ENCODE measurements at regions not wholly inside any gene's neighbourhood (a gene's known extent, or its start where the extent isn't known, plus 50 kb on each side); places are given as distances from the start of the nearest gene placed in this dataset.
"Not testable (repeated sequence)": the region's sequence is repeated elsewhere in the genome, so short reads cannot be mapped to it uniquely, and the experiment has no call there.

- H3K4me3 Mint-ChIP-seq; DNase-seq; H3K36me3 Mint-ChIP-seq; H3K36me3 ChIP-seq (ENCODE audit: control insufficient read depth in 2 of 3, insufficient read depth in 3 of 3, low read length in 3 of 3); H3K9me3 Mint-ChIP-seq; H3K27me3 Mint-ChIP-seq; H3K4me1 Mint-ChIP-seq; H3K27ac Mint-ChIP-seq; H3K4me3 ChIP-seq (ENCODE audit: low read length); H3K4me1 ChIP-seq (ENCODE audit: control insufficient read depth in 2 of 2, insufficient read depth in 2 of 2, low read length in 2 of 2); H3K27ac ChIP-seq (ENCODE audit: low read depth, low read length); ATAC-seq; H3K27me3 ChIP-seq (ENCODE audit: control insufficient read depth in 2 of 2, insufficient read depth in 2 of 2, low read length in 2 of 2); POLR2A ChIA-PET; intact Hi-C loops (cut with micrococcal nuclease); CTCF ChIA-PET; H3K9me3 ChIP-seq (ENCODE audit: control insufficient read depth in 2 of 3, low read length in 3 of 3): not testable (repeated sequence)
Measured at GRCh38 chr3:22445336-22445735, 694.3 kb upstream of the ZNF385D start.

- ATAC-seq = no peak
- CTCF ChIA-PET = no interaction called here
Measured at GRCh38 chr3:22450786-22451400, 699.9 kb upstream of the ZNF385D start.

GRCh38 chr3:22451501-22451900 is 700.5 kb upstream of the ZNF385D start:
- no peaks in the 10 kb centered on the region for H3K9me3 ChIP-seq (ENCODE audit: control insufficient read depth in 2 of 3, low read length in 3 of 3)
- DNase-seq (no peak), ATAC-seq (no peak)
- H3K4me1 ChIP-seq (ENCODE audit: control insufficient read depth in 2 of 2, insufficient read depth in 2 of 2, low read length in 2 of 2) = no peaks in the 10 kb centered on the region
- no peaks in the 10 kb centered on the region for H3K27me3 ChIP-seq (ENCODE audit: control insufficient read depth in 2 of 2, insufficient read depth in 2 of 2, low read length in 2 of 2)
- Mint-ChIP-seq H3K4me1 (no peaks in the 10 kb centered on the region), H3K36me3 (no peaks in the 10 kb centered on the region), H3K27me3 (no peaks in the 10 kb centered on the region), H3K9me3 (peaks cover 0 to 6% (median 1%) of the 10 kb centered on the region in 11 donors), H3K27ac (no peak overlapping the region), H3K4me3 (no peak overlapping the region)
- CTCF ChIA-PET = no interaction called here
- no peaks in the 10 kb centered on the region for H3K36me3 ChIP-seq (ENCODE audit: control insufficient read depth in 2 of 3, insufficient read depth in 3 of 3, low read length in 3 of 3)
- intact Hi-C loops (cut with micrococcal nuclease) = no loop called here
- H3K27ac ChIP-seq (ENCODE audit: low read depth, low read length) = no peak overlapping the region
- no peak overlapping the region for H3K4me3 ChIP-seq (ENCODE audit: low read length)
- POLR2A ChIA-PET = no interaction called here

More at GRCh38 chr3:22450786-22451400, 699.9 kb upstream of the ZNF385D start:
- Histone ChIP-seq H3K27ac (ENCODE audit: low read depth, low read length) (no peak overlapping the region), H3K36me3 (ENCODE audit: control insufficient read depth in 2 of 3, insufficient read depth in 3 of 3, low read length in 3 of 3) (no peaks in the 10 kb centered on the region), H3K4me3 (ENCODE audit: low read length) (no peak overlapping the region), H3K4me1 (ENCODE audit: control insufficient read depth in 2 of 2, insufficient read depth in 2 of 2, low read length in 2 of 2) (no peaks in the 10 kb centered on the region), H3K27me3 (ENCODE audit: control insufficient read depth in 2 of 2, insufficient read depth in 2 of 2, low read length in 2 of 2) (no peaks in the 10 kb centered on the region), H3K9me3 (ENCODE audit: control insufficient read depth in 2 of 3, low read length in 3 of 3) (no peaks in the 10 kb centered on the region)
- H3K4me3 Mint-ChIP-seq = no peak overlapping the region
- no peak for DNase-seq
- no peaks in the 10 kb centered on the region for H3K4me1 Mint-ChIP-seq
- POLR2A ChIA-PET = no interaction called here
- peaks cover 0 to 6% (median 2%) of the 10 kb centered on the region in 11 donors for H3K9me3 Mint-ChIP-seq
- intact Hi-C loops (cut with micrococcal nuclease) = no loop called here
- no peaks in the 10 kb centered on the region for H3K36me3 Mint-ChIP-seq
- no peak overlapping the region for H3K27ac Mint-ChIP-seq
- H3K27me3 Mint-ChIP-seq = no peaks in the 10 kb centered on the region

- CTCF ChIA-PET = no interaction called here
- Mint-ChIP-seq H3K4me3 (no peak overlapping the region), H3K9me3 (peaks cover 0 to 6% (median 0%) of the 10 kb centered on the region in 11 donors)
Measured at GRCh38 chr3:22453906-22454535, 703.0 kb upstream of the ZNF385D start.

GRCh38 chr3:22469995-22470394 is 719.0 kb upstream of the ZNF385D start:
- intact Hi-C loops (cut with micrococcal nuclease) = no loop called here
- DNase-seq = no peak
- no peaks in the 10 kb centered on the region for H3K27me3 Mint-ChIP-seq
- H3K27ac ChIP-seq (ENCODE audit: low read depth, low read length) = no peak overlapping the region
- H3K36me3 Mint-ChIP-seq = no peaks in the 10 kb centered on the region
- H3K4me3 ChIP-seq (ENCODE audit: low read length) = no peak overlapping the region
- ChIA-PET POLR2A (no interaction called here), CTCF (no interaction called here)
- no peak overlapping the region for H3K27ac Mint-ChIP-seq
- H3K4me1 ChIP-seq (ENCODE audit: control insufficient read depth in 2 of 2, insufficient read depth in 2 of 2, low read length in 2 of 2) = no peaks in the 10 kb centered on the region
- no peaks in the 10 kb centered on the region for H3K9me3 ChIP-seq (ENCODE audit: control insufficient read depth in 2 of 3, low read length in 3 of 3)
- H3K36me3 ChIP-seq (ENCODE audit: control insufficient read depth in 2 of 3, insufficient read depth in 3 of 3, low read length in 3 of 3) = no peaks in the 10 kb centered on the region
- no peak overlapping the region for H3K4me3 Mint-ChIP-seq
- H3K9me3 Mint-ChIP-seq = peaks cover 0 to 2% (median 0%) of the 10 kb centered on the region in 11 donors
- no peaks in the 10 kb centered on the region for H3K27me3 ChIP-seq (ENCODE audit: control insufficient read depth in 2 of 2, insufficient read depth in 2 of 2, low read length in 2 of 2)
- H3K4me1 Mint-ChIP-seq = no peaks in the 10 kb centered on the region
- ATAC-seq = no peak

More at GRCh38 chr3:22453906-22454535, 703.0 kb upstream of the ZNF385D start:
- Mint-ChIP-seq H3K27me3 (no peaks in the 10 kb centered on the region), H3K4me1 (no peaks in the 10 kb centered on the region), H3K36me3 (no peaks in the 10 kb centered on the region), H3K27ac (no peak overlapping the region)
- H3K4me1 ChIP-seq (ENCODE audit: control insufficient read depth in 2 of 2, insufficient read depth in 2 of 2, low read length in 2 of 2) = no peaks in the 10 kb centered on the region
- H3K9me3 ChIP-seq (ENCODE audit: control insufficient read depth in 2 of 3, low read length in 3 of 3) = no peaks in the 10 kb centered on the region
- H3K27me3 ChIP-seq (ENCODE audit: control insufficient read depth in 2 of 2, insufficient read depth in 2 of 2, low read length in 2 of 2) = no peaks in the 10 kb centered on the region
- DNase-seq (no peak), ATAC-seq (no peak)
- H3K27ac ChIP-seq (ENCODE audit: low read depth, low read length) = no peak overlapping the region
- intact Hi-C loops (cut with micrococcal nuclease) = no loop called here
- POLR2A ChIA-PET = no interaction called here
- no peak overlapping the region for H3K4me3 ChIP-seq (ENCODE audit: low read length)
- no peaks in the 10 kb centered on the region for H3K36me3 ChIP-seq (ENCODE audit: control insufficient read depth in 2 of 3, insufficient read depth in 3 of 3, low read length in 3 of 3)

GRCh38 chr3:22471557-22471956 is 720.5 kb upstream of the ZNF385D start:
- ChIA-PET CTCF (no interaction called here), POLR2A (no interaction called here)
- DNase-seq (no peak), ATAC-seq (no peak)
- Mint-ChIP-seq H3K36me3 (no peaks in the 10 kb centered on the region), H3K27me3 (no peaks in the 10 kb centered on the region), H3K4me1 (no peaks in the 10 kb centered on the region), H3K4me3 (no peak overlapping the region), H3K9me3 (peaks cover 0 to 5% (median 0%) of the 10 kb centered on the region in 11 donors), H3K27ac (no peak overlapping the region)
- no peaks in the 10 kb centered on the region for H3K36me3 ChIP-seq (ENCODE audit: control insufficient read depth in 2 of 3, insufficient read depth in 3 of 3, low read length in 3 of 3)
- H3K4me1 ChIP-seq (ENCODE audit: control insufficient read depth in 2 of 2, insufficient read depth in 2 of 2, low read length in 2 of 2) = no peaks in the 10 kb centered on the region
- H3K9me3 ChIP-seq (ENCODE audit: control insufficient read depth in 2 of 3, low read length in 3 of 3) = no peaks in the 10 kb centered on the region
- no peak overlapping the region for H3K4me3 ChIP-seq (ENCODE audit: low read length)
- intact Hi-C loops (cut with micrococcal nuclease) = no loop called here
- H3K27ac ChIP-seq (ENCODE audit: low read depth, low read length) = no peak overlapping the region
- H3K27me3 ChIP-seq (ENCODE audit: control insufficient read depth in 2 of 2, insufficient read depth in 2 of 2, low read length in 2 of 2) = no peaks in the 10 kb centered on the region

GRCh38 chr3:22474706-22475445 is 723.9 kb upstream of the ZNF385D start:
- no peaks in the 10 kb centered on the region for H3K27me3 ChIP-seq (ENCODE audit: control insufficient read depth in 2 of 2, insufficient read depth in 2 of 2, low read length in 2 of 2)
- no peak overlapping the region for H3K27ac Mint-ChIP-seq
- H3K9me3 ChIP-seq (ENCODE audit: control insufficient read depth in 2 of 3, low read length in 3 of 3) = no peaks in the 10 kb centered on the region
- intact Hi-C loops (cut with micrococcal nuclease) = no loop called here
- no peaks in the 10 kb centered on the region for H3K36me3 Mint-ChIP-seq
- no peaks in the 10 kb centered on the region for H3K36me3 ChIP-seq (ENCODE audit: control insufficient read depth in 2 of 3, insufficient read depth in 3 of 3, low read length in 3 of 3)
- H3K4me1 Mint-ChIP-seq = no peaks in the 10 kb centered on the region
- no peaks in the 10 kb centered on the region for H3K27me3 Mint-ChIP-seq
- no peak overlapping the region for H3K4me3 Mint-ChIP-seq
- H3K4me3 ChIP-seq (ENCODE audit: low read length) = no peak overlapping the region
- no peaks in the 10 kb centered on the region for H3K4me1 ChIP-seq (ENCODE audit: control insufficient read depth in 2 of 2, insufficient read depth in 2 of 2, low read length in 2 of 2)
- DNase-seq (no peak), ATAC-seq (peak; percentile 52)
- no peak overlapping the region for H3K27ac ChIP-seq (ENCODE audit: low read depth, low read length)
- POLR2A ChIA-PET = no interaction called here
- H3K9me3 Mint-ChIP-seq = peaks cover 0 to 10% (median 0%) of the 10 kb centered on the region in 11 donors
- CTCF ChIA-PET = no interaction called here

Data from naive thymus-derived CD4-positive, alpha-beta T cell (primary cell).